ENCODE measurements at regions not wholly inside any gene's neighbourhood (a gene's known extent, or its start where the extent isn't known, plus 50 kb on each side); places are given as distances from the start of the nearest gene placed in this dataset.
A peak's percentile ranks its signal among the peaks of the same experiment; 100 is the strongest.

DNA sequence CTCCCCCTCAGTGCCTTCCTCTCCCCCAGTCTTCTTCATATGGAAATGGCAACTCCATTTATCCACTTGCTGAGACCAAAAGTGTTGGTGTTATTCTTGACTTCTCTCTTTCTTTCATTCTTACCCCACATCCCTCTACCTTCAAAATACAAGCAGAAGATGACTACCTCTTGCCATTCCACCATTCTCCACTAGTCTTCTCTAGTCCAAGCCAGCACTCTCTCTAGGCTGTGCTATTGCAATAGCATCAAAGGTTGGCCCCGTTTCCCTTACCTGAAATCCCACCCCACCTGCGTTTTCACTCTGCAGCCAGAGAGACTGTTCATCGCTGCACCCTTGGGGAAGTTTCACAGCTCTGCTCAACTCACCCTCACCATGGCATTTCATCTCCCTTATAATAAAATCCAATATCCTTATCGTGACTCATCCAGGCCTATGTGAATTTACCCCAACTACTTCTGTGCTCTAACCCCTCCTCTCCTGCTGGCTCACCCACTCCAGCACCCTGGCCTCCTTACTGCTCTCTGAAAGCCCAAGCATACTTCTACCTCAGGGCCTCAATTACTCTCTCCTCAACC, 109.1 kb downstream of the LSM5 start:
- Mint-ChIP-seq H3K36me3 (ENCODE audit: unreplicated experiment) (no peaks in the 10 kb centered on the region), H3K9me3 (ENCODE audit: unreplicated experiment) (no peaks in the 10 kb centered on the region), H3K27ac (ENCODE audit: unreplicated experiment) (no peak overlapping the region), H3K4me1 (ENCODE audit: unreplicated experiment) (no peaks in the 10 kb centered on the region), H3K27me3 (ENCODE audit: unreplicated experiment) (peaks cover 38% of the 10 kb centered on the region), H3K4me3 (ENCODE audit: unreplicated experiment) (no peak overlapping the region)
- TF ChIP-seq, protein P1, sequence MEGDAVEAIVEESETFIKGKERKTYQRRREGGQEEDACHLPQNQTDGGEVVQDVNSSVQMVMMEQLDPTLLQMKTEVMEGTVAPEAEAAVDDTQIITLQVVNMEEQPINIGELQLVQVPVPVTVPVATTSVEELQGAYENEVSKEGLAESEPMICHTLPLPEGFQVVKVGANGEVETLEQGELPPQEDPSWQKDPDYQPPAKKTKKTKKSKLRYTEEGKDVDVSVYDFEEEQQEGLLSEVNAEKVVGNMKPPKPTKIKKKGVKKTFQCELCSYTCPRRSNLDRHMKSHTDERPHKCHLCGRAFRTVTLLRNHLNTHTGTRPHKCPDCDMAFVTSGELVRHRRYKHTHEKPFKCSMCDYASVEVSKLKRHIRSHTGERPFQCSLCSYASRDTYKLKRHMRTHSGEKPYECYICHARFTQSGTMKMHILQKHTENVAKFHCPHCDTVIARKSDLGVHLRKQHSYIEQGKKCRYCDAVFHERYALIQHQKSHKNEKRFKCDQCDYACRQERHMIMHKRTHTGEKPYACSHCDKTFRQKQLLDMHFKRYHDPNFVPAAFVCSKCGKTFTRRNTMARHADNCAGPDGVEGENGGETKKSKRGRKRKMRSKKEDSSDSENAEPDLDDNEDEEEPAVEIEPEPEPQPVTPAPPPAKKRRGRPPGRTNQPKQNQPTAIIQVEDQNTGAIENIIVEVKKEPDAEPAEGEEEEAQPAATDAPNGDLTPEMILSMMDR (IDR thresholded peaks at IDR 0.05): no peak
- no peak for DNase-seq (ENCODE audit: extremely low spot score, unreplicated experiment)

DNA sequence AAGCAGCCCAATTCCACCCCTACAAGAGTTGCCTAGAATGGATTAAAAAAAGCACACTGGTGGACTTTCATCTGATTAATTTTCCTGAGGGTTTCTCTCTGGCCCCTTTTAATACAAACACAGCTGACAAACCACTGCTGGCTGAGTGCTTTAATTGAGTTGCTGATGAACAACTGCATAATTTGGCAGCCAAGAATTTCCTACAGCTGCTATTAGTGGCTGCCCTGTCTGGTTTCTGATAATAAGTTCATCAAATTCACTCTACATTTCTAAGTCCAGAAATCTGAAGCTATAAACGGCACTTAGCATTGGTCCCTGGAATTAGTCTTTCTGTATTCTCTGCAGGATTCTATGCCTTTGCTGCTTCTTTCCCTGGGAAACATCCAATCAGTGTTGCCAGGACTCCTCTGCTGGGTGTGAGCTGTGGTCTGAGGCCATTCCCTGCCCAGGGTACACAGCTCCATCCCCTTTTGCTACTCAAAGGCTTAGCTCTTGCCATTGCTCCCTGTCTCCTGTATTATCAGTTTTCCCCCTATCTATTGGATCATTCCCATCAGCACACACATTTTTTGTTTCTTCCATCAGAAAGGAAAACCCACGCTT, 110.6 kb downstream of the LSM5 start:
- Mint-ChIP-seq H3K4me1 (ENCODE audit: unreplicated experiment) (no peaks in the 10 kb centered on the region), H3K27ac (ENCODE audit: unreplicated experiment) (no peak overlapping the region), H3K4me3 (ENCODE audit: unreplicated experiment) (no peak overlapping the region), H3K27me3 (ENCODE audit: unreplicated experiment) (peaks cover 30% of the 10 kb centered on the region), H3K9me3 (ENCODE audit: unreplicated experiment) (no peaks in the 10 kb centered on the region), H3K36me3 (ENCODE audit: unreplicated experiment) (no peaks in the 10 kb centered on the region)
- no peak for DNase-seq (ENCODE audit: extremely low spot score, unreplicated experiment)
- TF ChIP-seq, protein P1 (IDR thresholded peaks at IDR 0.05): no peak

DNA sequence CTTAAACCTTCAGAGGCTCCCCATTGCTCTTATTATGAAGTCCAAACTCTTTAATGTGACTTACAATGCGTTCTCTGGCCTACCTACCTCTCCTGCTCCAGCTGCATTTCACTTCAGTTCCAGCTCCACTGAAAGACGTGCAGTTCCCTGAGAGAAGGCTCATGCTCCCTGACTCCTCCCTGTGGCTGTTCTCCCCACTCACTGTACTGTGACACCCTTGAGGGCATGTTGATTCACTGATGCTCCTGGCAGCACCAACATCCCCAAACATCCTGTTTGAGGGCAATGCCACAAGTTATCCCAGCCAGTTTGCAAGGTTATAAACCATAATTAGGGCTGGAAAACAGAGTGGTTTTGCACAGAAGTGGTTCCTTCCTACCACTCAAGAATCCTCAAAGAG, 111.2 kb downstream of the LSM5 start:
- no peak overlapping the region for H3K4me3 Mint-ChIP-seq (ENCODE audit: unreplicated experiment)
- no peaks in the 10 kb centered on the region for H3K9me3 Mint-ChIP-seq (ENCODE audit: unreplicated experiment)
- peaks cover 25% of the 10 kb centered on the region for H3K27me3 Mint-ChIP-seq (ENCODE audit: unreplicated experiment)
- TF ChIP-seq, protein P1 (IDR thresholded peaks at IDR 0.05): no peak
- no peaks in the 10 kb centered on the region for H3K36me3 Mint-ChIP-seq (ENCODE audit: unreplicated experiment)
- H3K27ac Mint-ChIP-seq (ENCODE audit: unreplicated experiment): no peak overlapping the region
- DNase-seq (ENCODE audit: extremely low spot score, unreplicated experiment): peak; percentile 51
- no peaks in the 10 kb centered on the region for H3K4me1 Mint-ChIP-seq (ENCODE audit: unreplicated experiment)

DNA sequence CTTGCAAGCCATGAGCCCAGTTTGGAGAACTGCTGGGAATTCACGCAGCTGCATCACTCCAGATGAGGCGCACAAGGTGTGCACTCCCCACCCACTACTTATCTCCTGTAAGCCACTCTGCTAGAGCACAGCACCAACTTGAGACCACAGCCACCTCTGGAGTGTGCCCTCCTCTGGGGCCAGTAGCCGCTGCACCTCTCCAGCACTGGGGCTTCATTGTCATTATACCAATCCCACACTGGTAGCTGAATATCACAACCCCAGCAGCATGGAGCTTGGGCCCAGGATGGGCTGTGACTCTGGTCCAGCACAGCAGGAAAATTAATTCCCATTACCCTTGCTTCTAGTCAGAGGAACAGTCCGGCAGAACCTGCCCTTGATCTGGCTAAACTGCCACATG, 125.6 kb downstream of the LSM5 start:
- Mint-ChIP-seq H3K36me3 (ENCODE audit: unreplicated experiment) (no peaks in the 10 kb centered on the region), H3K4me3 (ENCODE audit: unreplicated experiment) (no peak overlapping the region), H3K9me3 (ENCODE audit: unreplicated experiment) (peaks cover 23% of the 10 kb centered on the region), H3K27ac (ENCODE audit: unreplicated experiment) (no peak overlapping the region), H3K27me3 (ENCODE audit: unreplicated experiment) (peaks cover 50% of the 10 kb centered on the region), H3K4me1 (ENCODE audit: unreplicated experiment) (no peaks in the 10 kb centered on the region)
- TF ChIP-seq, protein P1 (IDR thresholded peaks at IDR 0.05): no peak
- DNase-seq (ENCODE audit: extremely low spot score, unreplicated experiment): no peak

DNA sequence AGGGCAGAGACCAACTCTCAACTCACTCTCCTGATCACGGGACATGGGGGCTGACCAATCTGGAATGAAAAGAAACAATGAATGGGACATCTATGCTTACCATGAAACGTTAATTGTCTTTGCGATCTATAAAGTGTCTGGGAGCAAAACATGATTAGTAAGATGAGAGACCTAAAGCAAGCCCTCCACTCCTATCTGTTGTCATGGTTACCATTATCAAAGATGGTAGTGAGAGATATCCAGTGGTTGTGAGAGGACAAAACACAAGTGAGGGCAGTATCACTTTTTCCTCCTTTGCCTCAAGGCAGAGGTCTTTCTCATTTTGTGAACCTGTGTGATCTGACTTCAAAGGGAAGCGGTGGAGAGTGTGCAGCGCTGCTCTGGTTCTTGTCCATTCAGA, 130.1 kb downstream of the LSM5 start:
- H3K27me3 Mint-ChIP-seq (ENCODE audit: unreplicated experiment): peaks cover 46% of the 10 kb centered on the region
- DNase-seq (ENCODE audit: extremely low spot score, unreplicated experiment): no peak
- no peak overlapping the region for H3K4me3 Mint-ChIP-seq (ENCODE audit: unreplicated experiment)
- no peak overlapping the region for H3K27ac Mint-ChIP-seq (ENCODE audit: unreplicated experiment)
- no peaks in the 10 kb centered on the region for H3K36me3 Mint-ChIP-seq (ENCODE audit: unreplicated experiment)
- no peaks in the 10 kb centered on the region for H3K4me1 Mint-ChIP-seq (ENCODE audit: unreplicated experiment)
- TF ChIP-seq, protein P1 (IDR thresholded peaks at IDR 0.05): no peak
- H3K9me3 Mint-ChIP-seq (ENCODE audit: unreplicated experiment): no peaks in the 10 kb centered on the region

Measured in osteocyte (in vitro differentiated cells).